ENCODE measurements at regions not wholly inside any gene's neighbourhood (a gene's known extent, or its start where the extent isn't known, plus 50 kb on each side); places are given as distances from the start of the nearest gene placed in this dataset.
"Not testable (repeated sequence)": the region's sequence is repeated elsewhere in the genome, so short reads cannot be mapped to it uniquely, and the experiment has no call there.

- no peak for DNase-seq (ENCODE audit: low read depth, low spot score)
These were observed 132.8 kb upstream of the NR2F2 start for GRCh38 chr15:96197721-96198120.

- DNase-seq (ENCODE audit: low read depth, low spot score), result no peak
These were observed 131.4 kb upstream of the NR2F2 start for GRCh38 chr15:96199111-96199510.

GRCh38 chr15:96200357-96200967, 130.0 kb upstream of the NR2F2 start:
- no peak for DNase-seq (ENCODE audit: low read depth, low spot score)

- no peak for DNase-seq (ENCODE audit: low read depth, low spot score)
These were observed 128.8 kb upstream of the NR2F2 start for GRCh38 chr15:96201696-96202095.

- DNase-seq (ENCODE audit: low read depth, low spot score), result not testable (repeated sequence)
These were observed 124.9 kb upstream of the NR2F2 start for GRCh38 chr15:96205588-96205987.

GRCh38 chr15:96207377-96208006, 123.0 kb upstream of the NR2F2 start:
- DNase-seq (ENCODE audit: low read depth, low spot score), result no peak

GRCh38 chr15:96209285-96209735, 121.2 kb upstream of the NR2F2 start:
- DNase-seq (ENCODE audit: low read depth, low spot score), result no peak

- no peak for DNase-seq (ENCODE audit: low read depth, low spot score)
These were observed 117.5 kb upstream of the NR2F2 start for GRCh38 chr15:96213045-96213444.

- no peak for DNase-seq (ENCODE audit: low read depth, low spot score)
These were observed 116.6 kb upstream of the NR2F2 start for GRCh38 chr15:96213896-96214295.

GRCh38 chr15:96216481-96216880, 114.0 kb upstream of the NR2F2 start:
- not testable (repeated sequence) for DNase-seq (ENCODE audit: low read depth, low spot score)

- DNase-seq (ENCODE audit: low read depth, low spot score), result no peak
These were observed 112.5 kb upstream of the NR2F2 start for GRCh38 chr15:96217983-96218382.

- DNase-seq (ENCODE audit: low read depth, low spot score), result no peak
These were observed 111.7 kb upstream of the NR2F2 start for GRCh38 chr15:96218623-96219455.

- DNase-seq (ENCODE audit: low read depth, low spot score), result no peak
These were observed 110.8 kb upstream of the NR2F2 start for GRCh38 chr15:96219681-96220080.

- DNase-seq (ENCODE audit: low read depth, low spot score), result no peak
These were observed 109.8 kb upstream of the NR2F2 start for GRCh38 chr15:96220657-96221056.

- no peak for DNase-seq (ENCODE audit: low read depth, low spot score)
These were observed 107.5 kb upstream of the NR2F2 start for GRCh38 chr15:96222981-96223380.

- no peak for DNase-seq (ENCODE audit: low read depth, low spot score)
These were observed 106.6 kb upstream of the NR2F2 start for GRCh38 chr15:96223939-96224338.

- DNase-seq (ENCODE audit: low read depth, low spot score), result no peak
These were observed 104.7 kb upstream of the NR2F2 start for GRCh38 chr15:96225642-96226259.

GRCh38 chr15:96230526-96231181, 99.8 kb upstream of the NR2F2 start:
- DNase-seq (ENCODE audit: low read depth, low spot score), result no peak

- no peak for DNase-seq (ENCODE audit: low read depth, low spot score)
These were observed 98.2 kb upstream of the NR2F2 start for GRCh38 chr15:96232335-96232734.

GRCh38 chr15:96234109-96234892, 96.2 kb upstream of the NR2F2 start:
- no peak for DNase-seq (ENCODE audit: low read depth, low spot score)

GRCh38 chr15:96237002-96237401, 93.5 kb upstream of the NR2F2 start:
- DNase-seq (ENCODE audit: low read depth, low spot score), result no peak
